ENCODE measurements at regions not wholly inside any gene's neighbourhood (a gene's known extent, or its start where the extent isn't known, plus 50 kb on each side); places are given as distances from the start of the nearest gene placed in this dataset.

- TF ChIP-seq, protein P1, sequence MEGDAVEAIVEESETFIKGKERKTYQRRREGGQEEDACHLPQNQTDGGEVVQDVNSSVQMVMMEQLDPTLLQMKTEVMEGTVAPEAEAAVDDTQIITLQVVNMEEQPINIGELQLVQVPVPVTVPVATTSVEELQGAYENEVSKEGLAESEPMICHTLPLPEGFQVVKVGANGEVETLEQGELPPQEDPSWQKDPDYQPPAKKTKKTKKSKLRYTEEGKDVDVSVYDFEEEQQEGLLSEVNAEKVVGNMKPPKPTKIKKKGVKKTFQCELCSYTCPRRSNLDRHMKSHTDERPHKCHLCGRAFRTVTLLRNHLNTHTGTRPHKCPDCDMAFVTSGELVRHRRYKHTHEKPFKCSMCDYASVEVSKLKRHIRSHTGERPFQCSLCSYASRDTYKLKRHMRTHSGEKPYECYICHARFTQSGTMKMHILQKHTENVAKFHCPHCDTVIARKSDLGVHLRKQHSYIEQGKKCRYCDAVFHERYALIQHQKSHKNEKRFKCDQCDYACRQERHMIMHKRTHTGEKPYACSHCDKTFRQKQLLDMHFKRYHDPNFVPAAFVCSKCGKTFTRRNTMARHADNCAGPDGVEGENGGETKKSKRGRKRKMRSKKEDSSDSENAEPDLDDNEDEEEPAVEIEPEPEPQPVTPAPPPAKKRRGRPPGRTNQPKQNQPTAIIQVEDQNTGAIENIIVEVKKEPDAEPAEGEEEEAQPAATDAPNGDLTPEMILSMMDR (IDR thresholded peaks at IDR 0.05) = no peak
- TF ChIP-seq POLR2A (IDR thresholded peaks at IDR 0.05) = no peak
Observed at GRCh38 chr17:73962308-73962707, 241.2 kb upstream of the RPL38 start.

Measured in body of pancreas (tissue), 4 donors.